NT2/D1 (cell line): ENCODE measurements at regions not wholly inside any gene's neighbourhood (a gene's known extent, or its start where the extent isn't known, plus 50 kb on each side); places are given as distances from the start of the nearest gene placed in this dataset.

Experiments
- YY1 ChIP-seq: IDR thresholded peaks from 2 replicates; pipeline ENCODE4 v1.6.1; 2011; ENCODE audit not compliant: insufficient read length, insufficient read depth
- ZNF274 ChIP-seq: IDR thresholded peaks from 2 replicates; pipeline ENCODE4 v1.6.1; 2011; ENCODE audit warnings: mild to moderate bottlenecking, low read depth, low read length

DNA sequence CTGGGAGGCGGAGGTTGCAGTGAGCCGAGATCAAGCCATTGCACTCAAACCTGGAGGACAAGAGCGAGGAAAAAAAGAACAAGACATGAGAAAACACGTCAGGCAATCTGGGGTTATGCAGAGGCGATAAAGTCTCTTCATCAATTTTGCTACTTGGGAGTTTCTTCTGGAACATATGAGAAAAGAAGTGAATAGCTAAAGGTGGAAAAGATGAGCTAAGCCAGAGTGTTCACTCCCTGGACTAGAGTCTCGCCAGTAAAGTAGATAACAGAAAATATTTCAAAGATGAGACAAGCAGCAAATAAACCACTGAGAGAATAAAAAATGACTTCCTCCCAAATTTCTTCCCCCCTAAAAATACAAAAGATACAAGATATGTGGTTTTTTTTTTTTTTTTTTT lies 188.4 kb upstream of the HES1 start:
- TF ChIP-seq YY1: no peak
- no peak for TF ChIP-seq ZNF274
